Lung (tissue), 11 donors: ENCODE measurements at regions not wholly inside any gene's neighbourhood (a gene's known extent, or its start where the extent isn't known, plus 50 kb on each side); places are given as distances from the start of the nearest gene placed in this dataset.

ENCODE experiments used
- ATAC-seq: fragments of 200-7000 bp; cut with Tn5 transposase; one replicate; pipeline ENCODE4 v1.9.1; 2020; ENCODE audit warnings: moderate number of reproducible peaks; ENCODE audit not compliant: insufficient read depth, low FRiP score
- DNase-seq, 3 donors: peaks; one replicate each; pipeline ENCODE4 v3.0.0-alpha.2; 2013 to 2017
- H3K27ac ChIP-seq, 2 donors: one replicate each; pipeline ENCODE4 v1.5.1; 2013; ENCODE audit warnings: mild to moderate bottlenecking in 2 of 2, moderate library complexity in 2 of 2, control low read depth in 1 of 2, inconsistent platforms in 1 of 2, low read depth in 1 of 2, low read length in 1 of 2
- H3K27me3 ChIP-seq, 3 donors: one replicate each; pipeline ENCODE4 v1.5.1; 2013; ENCODE audit warnings: low read length in 2 of 3; ENCODE audit not compliant: control insufficient read depth in 3 of 3, insufficient read depth in 3 of 3
- H3K36me3 ChIP-seq, 4 donors: one replicate each; pipeline ENCODE4 v1.5.1; 2013; ENCODE audit warnings: low read length in 4 of 4, mild to moderate bottlenecking in 1 of 4, moderate library complexity in 1 of 4; ENCODE audit not compliant: control insufficient read depth in 4 of 4, insufficient read depth in 4 of 4
- H3K4me1 ChIP-seq, 5 donors: one replicate each; pipeline ENCODE4 v1.5.1; 2013; ENCODE audit warnings: low read length in 5 of 5, mild to moderate bottlenecking in 2 of 5, moderate library complexity in 1 of 5; ENCODE audit not compliant: control insufficient read depth in 5 of 5, insufficient read depth in 5 of 5
- H3K4me3 ChIP-seq: one replicate; pipeline ENCODE4 v1.5.1; 2013; ENCODE audit warnings: mild to moderate bottlenecking, control low read depth, moderate library complexity
- H3K9ac ChIP-seq, 2 donors: one replicate each; pipeline ENCODE4 v1.5.1; 2013; ENCODE audit warnings: low read length in 2 of 2, control low read depth in 1 of 2; ENCODE audit not compliant: insufficient read depth in 1 of 2
- H3K9me3 ChIP-seq, 4 donors: one replicate each; pipeline ENCODE4 v1.5.1; 2013; ENCODE audit warnings: low read length in 3 of 4, mild to moderate bottlenecking in 1 of 4, moderate library complexity in 1 of 4; ENCODE audit not compliant: control insufficient read depth in 4 of 4, insufficient read depth in 3 of 4
- WGBS, 2 donors: extraction: QIAGEN DNeasy Blood & Tissue Kit; methylation state at CpG; one replicate each; pipeline ENCODE4 v1.1.7; 2013; 5-methylcytosine and 5-hydroxymethylcytosine counted together
- TF ChIP-seq, protein P1 (sequence below): IDR thresholded peaks from 2 replicates; pipeline ENCODE4 v1.5.1; 2012; ENCODE audit warnings: mild to moderate bottlenecking; ENCODE audit errors: control extremely low read depth, extremely low read depth
- donor health status: control.
- donor health status: control.
- donor health status: Bipolar disorder and iron deficiency.
- donor health status: healthy.
- donor health status: DM: yes; HTN: yes; CAD: no.

DNA sequence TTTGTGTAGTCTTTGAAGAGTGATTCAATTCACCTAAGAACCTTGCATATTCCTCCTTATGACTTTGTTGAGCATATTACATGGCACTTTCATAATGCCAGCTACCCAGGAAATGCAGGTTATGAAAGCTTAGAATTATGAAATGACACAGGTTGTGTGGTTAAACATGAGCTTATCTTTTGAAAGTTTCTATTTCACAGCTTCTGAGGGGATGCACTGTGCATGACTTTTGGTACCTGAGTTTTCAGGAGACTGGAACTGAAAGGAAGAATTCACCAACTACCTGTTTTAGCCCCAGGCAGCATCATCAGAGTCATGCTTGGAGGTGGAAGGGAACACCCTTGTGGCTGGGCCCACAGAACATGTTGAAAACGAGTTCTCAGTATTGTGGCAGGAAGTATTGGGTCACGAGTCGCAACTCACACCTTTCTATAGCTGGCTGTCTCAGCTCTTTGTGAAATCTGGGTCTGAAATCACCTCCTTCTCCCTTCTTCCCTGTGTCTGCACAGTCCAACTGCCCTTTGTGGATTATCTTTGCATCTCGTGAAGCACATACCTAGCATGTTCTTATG lies 228.2 kb downstream of the PTEN start:
- no peak for DNase-seq
- no peak overlapping the region for H3K4me3 ChIP-seq
- no peak overlapping the region for H3K9ac ChIP-seq
- H3K27me3 ChIP-seq: no peaks in the 10 kb centered on the region
- no peaks in the 10 kb centered on the region for H3K9me3 ChIP-seq
- H3K36me3 ChIP-seq: no peaks in the 10 kb centered on the region
- 26 to 53% methylated on average over 4 of the region's 4 CpGs for WGBS, 2 donors
- ATAC-seq: no peak
- H3K27ac ChIP-seq: no peak overlapping the region
- H3K4me1 ChIP-seq: peaks cover 0 to 23% (median 7%) of the 10 kb centered on the region in 5 donors
- TF ChIP-seq, protein P1, sequence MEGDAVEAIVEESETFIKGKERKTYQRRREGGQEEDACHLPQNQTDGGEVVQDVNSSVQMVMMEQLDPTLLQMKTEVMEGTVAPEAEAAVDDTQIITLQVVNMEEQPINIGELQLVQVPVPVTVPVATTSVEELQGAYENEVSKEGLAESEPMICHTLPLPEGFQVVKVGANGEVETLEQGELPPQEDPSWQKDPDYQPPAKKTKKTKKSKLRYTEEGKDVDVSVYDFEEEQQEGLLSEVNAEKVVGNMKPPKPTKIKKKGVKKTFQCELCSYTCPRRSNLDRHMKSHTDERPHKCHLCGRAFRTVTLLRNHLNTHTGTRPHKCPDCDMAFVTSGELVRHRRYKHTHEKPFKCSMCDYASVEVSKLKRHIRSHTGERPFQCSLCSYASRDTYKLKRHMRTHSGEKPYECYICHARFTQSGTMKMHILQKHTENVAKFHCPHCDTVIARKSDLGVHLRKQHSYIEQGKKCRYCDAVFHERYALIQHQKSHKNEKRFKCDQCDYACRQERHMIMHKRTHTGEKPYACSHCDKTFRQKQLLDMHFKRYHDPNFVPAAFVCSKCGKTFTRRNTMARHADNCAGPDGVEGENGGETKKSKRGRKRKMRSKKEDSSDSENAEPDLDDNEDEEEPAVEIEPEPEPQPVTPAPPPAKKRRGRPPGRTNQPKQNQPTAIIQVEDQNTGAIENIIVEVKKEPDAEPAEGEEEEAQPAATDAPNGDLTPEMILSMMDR: no peak

DNA sequence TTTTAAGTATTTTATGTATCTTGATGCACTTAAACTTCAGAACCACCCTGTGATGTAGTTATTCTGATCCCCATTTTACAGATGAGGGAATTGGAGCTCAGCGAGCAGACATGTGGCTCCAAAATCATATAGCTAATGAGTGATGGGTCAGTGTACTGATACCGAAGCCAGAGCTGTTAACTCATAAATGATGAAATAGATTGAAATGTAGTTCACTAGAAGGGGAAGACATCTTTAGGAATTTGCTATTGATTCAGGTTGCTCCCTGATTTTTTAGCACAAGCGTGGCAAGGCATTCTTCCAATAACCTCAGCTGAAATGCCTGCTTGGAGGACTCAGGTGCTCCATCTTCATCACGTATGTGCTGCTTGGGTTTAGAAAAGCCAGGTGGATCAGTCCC lies 228.8 kb downstream of the PTEN start:
- ATAC-seq (no peak), DNase-seq (no peak)
- Histone ChIP-seq H3K9me3 (no peaks in the 10 kb centered on the region), H3K36me3 (no peaks in the 10 kb centered on the region), H3K27ac (peak overlapping the region in 1 of 2 donors; percentile 52), H3K9ac (no peak overlapping the region), H3K4me1 (peaks cover 0 to 22% (median 7%) of the 10 kb centered on the region in 5 donors), H3K27me3 (no peaks in the 10 kb centered on the region), H3K4me3 (no peak overlapping the region)
- TF ChIP-seq, protein P1: no peak
- WGBS, 2 donors: 84 to 94% methylated on average over 4 of the region's 4 CpGs

DNA sequence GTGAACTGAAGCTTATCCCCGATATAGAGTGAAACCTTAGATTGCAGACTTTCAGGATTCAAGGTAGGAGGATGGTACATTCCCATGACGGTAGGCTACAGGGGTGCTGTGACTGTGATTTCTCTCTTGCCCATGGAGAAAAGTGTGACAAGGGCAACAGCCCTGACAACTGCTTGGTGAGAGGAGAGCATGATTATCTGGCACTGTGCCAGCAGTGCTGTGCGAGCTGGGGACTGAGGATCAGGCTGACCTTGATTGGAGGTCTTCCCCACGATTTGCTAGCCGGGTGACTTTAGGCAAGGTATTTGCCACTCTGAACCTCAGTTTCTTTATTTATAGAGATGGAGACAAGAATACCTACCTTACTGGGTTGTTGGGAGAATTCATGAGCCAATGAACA lies 229.5 kb downstream of the PTEN start:
- Histone ChIP-seq H3K9me3 (no peaks in the 10 kb centered on the region), H3K27me3 (no peaks in the 10 kb centered on the region), H3K9ac (no peak overlapping the region), H3K4me3 (no peak overlapping the region), H3K4me1 (peaks cover 0 to 22% (median 7%) of the 10 kb centered on the region in 5 donors), H3K36me3 (no peaks in the 10 kb centered on the region), H3K27ac (no peak overlapping the region)
- no peak for ATAC-seq
- TF ChIP-seq, protein P1: no peak
- WGBS, 2 donors: 81 to 91% methylated on average over 5 of the region's 5 CpGs
- DNase-seq: peak; percentile 32 to 50 (median 33)

DNA sequence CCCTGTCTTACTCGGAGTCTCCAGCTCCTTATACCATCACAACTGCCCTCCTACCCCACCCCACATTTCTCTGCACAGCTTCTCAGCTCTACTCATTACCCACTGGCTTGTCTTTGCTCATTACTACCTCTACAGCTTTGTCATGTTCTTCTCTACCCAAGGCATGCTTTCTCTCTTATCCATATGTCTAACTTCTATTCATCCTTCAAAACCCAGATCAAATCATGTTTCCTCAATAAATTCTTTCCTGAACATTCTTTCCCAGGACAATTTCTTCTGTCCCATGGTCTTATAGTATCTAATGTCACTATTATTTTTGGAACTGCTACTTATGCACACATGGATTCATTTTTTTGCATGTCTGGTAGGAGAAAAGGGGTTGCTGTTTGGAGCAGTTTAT lies 231.4 kb downstream of the PTEN start:
- Histone ChIP-seq H3K4me1 (peaks cover 0 to 15% (median 7%) of the 10 kb centered on the region in 5 donors), H3K4me3 (no peak overlapping the region), H3K9ac (no peak overlapping the region), H3K9me3 (no peaks in the 10 kb centered on the region), H3K27me3 (no peaks in the 10 kb centered on the region), H3K27ac (no peak overlapping the region), H3K36me3 (no peaks in the 10 kb centered on the region)
- TF ChIP-seq, protein P1: no peak
- WGBS, 2 donors: 95 to 100% methylated on average over 1 of the region's 1 CpG
- DNase-seq (no peak), ATAC-seq (no peak)
